CD14-positive monocyte (primary cell): ENCODE measurements at regions not wholly inside any gene's neighbourhood (a gene's known extent, or its start where the extent isn't known, plus 50 kb on each side); places are given as distances from the start of the nearest gene placed in this dataset.

ENCODE experiments used
- DNase-seq, 3 donors: peaks; one replicate each; pipeline ENCODE4 v3.0.0-alpha.2; 2011 to 2022
- H2AFZ ChIP-seq: 2 replicates; pipeline ENCODE4 v1.6.0; 2012; ENCODE audit warnings: mild to moderate bottlenecking, low read depth, low read length, inconsistent platforms; ENCODE audit not compliant: insufficient read depth, poor library complexity, severe bottlenecking
- H3K27ac ChIP-seq, 2 donors: 1 replicate in 1 of 2; 2 replicates in 1 of 2; pipeline ENCODE4 v1.5.1; 2012 to 2013; ENCODE audit warnings: low read length in 2 of 2, control low read depth in 1 of 2, inconsistent platforms in 1 of 2, low read depth in 1 of 2, mild to moderate bottlenecking in 1 of 2
- H3K27me3 ChIP-seq, 2 donors: one replicate each; pipeline versions ENCODE4 v1.6.0 to v1.6.1; 2011 to 2013; ENCODE audit warnings: low read length in 2 of 2; ENCODE audit not compliant: control insufficient read depth in 2 of 2, insufficient read depth in 2 of 2
- H3K36me3 ChIP-seq, 2 donors: replicated peaks in 1 of 2; 1 replicate in 1 of 2; 2 replicates in 1 of 2; pipeline versions ENCODE4 v1.5.1 to v1.6.1; 2012 to 2013; ENCODE audit warnings: low read length in 2 of 2, control low read depth in 1 of 2, inconsistent platforms in 1 of 2, mild to moderate bottlenecking in 1 of 2; ENCODE audit not compliant: insufficient read depth in 2 of 2, control insufficient read depth in 1 of 2
- H3K4me1 ChIP-seq, 2 donors: 1 replicate in 1 of 2; 2 replicates in 1 of 2; pipeline versions ENCODE4 v1.5.1 to v1.6.1; 2012 to 2013; ENCODE audit warnings: low read length in 2 of 2, control low read depth in 1 of 2, inconsistent platforms in 1 of 2, mild to moderate bottlenecking in 1 of 2, moderate library complexity in 1 of 2; ENCODE audit not compliant: insufficient read depth in 2 of 2, control insufficient read depth in 1 of 2
- H3K4me2 ChIP-seq: replicated peaks from 2 replicates; pipeline ENCODE3; 2012; ENCODE audit warnings: low read length, moderate library complexity, mild to moderate bottlenecking; ENCODE audit not compliant: poor library complexity, severe bottlenecking; ENCODE audit errors: extremely low read depth
- H3K4me3 ChIP-seq, 3 experiments: fragments of 200-600 bp in 1 of 3; sonication (generic) in 1 of 3; replicated peaks in 1 of 3; 1 replicate in 2 of 3; 2 replicates in 1 of 3; pipeline ENCODE4 v1.5.1; 2011 to 2013; ENCODE audit warnings: low read length in 3 of 3, mild to moderate bottlenecking in 3 of 3, control low read depth in 2 of 3, low read depth in 2 of 3, inconsistent platforms in 1 of 3, moderate library complexity in 1 of 3
- H3K79me2 ChIP-seq: 2 replicates; pipeline ENCODE4 v1.6.0; 2012; ENCODE audit warnings: mild to moderate bottlenecking, control low read depth, inconsistent platforms, low read length, moderate library complexity; ENCODE audit not compliant: insufficient read depth
- H3K9ac ChIP-seq: 2 replicates; pipeline ENCODE4 v1.6.0; 2017; ENCODE audit warnings: low read length, mild to moderate bottlenecking; ENCODE audit not compliant: insufficient read depth, poor library complexity, severe bottlenecking
- H3K9me3 ChIP-seq, 2 donors: replicated peaks in 1 of 2; 1 replicate in 1 of 2; 2 replicates in 1 of 2; pipeline versions ENCODE4 v1.5.1 to v1.6.1; 2012 to 2013; ENCODE audit warnings: low read length in 2 of 2, control low read depth in 1 of 2; ENCODE audit not compliant: control insufficient read depth in 1 of 2, insufficient read depth in 1 of 2
- H4K20me1 ChIP-seq: 2 replicates; pipeline ENCODE4 v1.6.0; 2012; ENCODE audit warnings: mild to moderate bottlenecking, low read length, control low read depth, moderate library complexity; ENCODE audit not compliant: insufficient read depth
- H3K27ac Mint-ChIP-seq, 7 donors: one replicate each; pipeline ENCODE4 v1.8.0; 2020; ENCODE audit warnings: mild to moderate bottlenecking in 7 of 7, mixed read lengths in 7 of 7, moderate library complexity in 6 of 7, inconsistent platforms in 2 of 7
- H3K27me3 Mint-ChIP-seq, 3 donors: one replicate each; pipeline ENCODE4 v1.8.0; 2021 to 2022; ENCODE audit warnings: low read depth in 3 of 3, mild to moderate bottlenecking in 3 of 3, mixed read lengths in 3 of 3, moderate library complexity in 3 of 3, inconsistent platforms in 1 of 3
- H3K36me3 Mint-ChIP-seq, 2 donors: one replicate each; pipeline ENCODE4 v1.8.0; 2020; ENCODE audit warnings: mixed read lengths in 2 of 2, inconsistent platforms in 1 of 2, mild to moderate bottlenecking in 1 of 2
- H3K4me1 Mint-ChIP-seq: one replicate; pipeline ENCODE4 v1.8.0; 2020; ENCODE audit warnings: mild to moderate bottlenecking, mixed read lengths
- H3K4me3 Mint-ChIP-seq, 2 donors: one replicate each; pipeline ENCODE4 v1.8.0; 2020; ENCODE audit warnings: mild to moderate bottlenecking in 2 of 2, mixed read lengths in 2 of 2, moderate library complexity in 1 of 2
- H3K9me3 Mint-ChIP-seq, 7 donors: one replicate each; pipeline ENCODE4 v1.8.0; 2020 to 2022; ENCODE audit warnings: mixed read lengths in 7 of 7, mild to moderate bottlenecking in 6 of 7, moderate library complexity in 6 of 7, inconsistent platforms in 2 of 7
- WGBS: methylation state at CpG from one replicate; pipeline ENCODE4 v1.1.5; 2013; ENCODE audit warnings: missing lambda C conversion rate; ENCODE audit not compliant: insufficient coverage; 5-methylcytosine and 5-hydroxymethylcytosine counted together
- intact Hi-C, 2 donors: fragments of 100-400 bp; cut with micrococcal nuclease; formaldehyde crosslinking; loops; one replicate each; pipeline versions ENCODE4 v1.15.0 to v1.15.1; 2023
- TF ChIP-seq, protein P1 (sequence below): fragments of 200-600 bp; IDR thresholded peaks from one replicate; pipeline ENCODE4 v1.8.0; 2022; ENCODE audit warnings: antibody characterized with exemption, mild to moderate bottlenecking

DNA sequence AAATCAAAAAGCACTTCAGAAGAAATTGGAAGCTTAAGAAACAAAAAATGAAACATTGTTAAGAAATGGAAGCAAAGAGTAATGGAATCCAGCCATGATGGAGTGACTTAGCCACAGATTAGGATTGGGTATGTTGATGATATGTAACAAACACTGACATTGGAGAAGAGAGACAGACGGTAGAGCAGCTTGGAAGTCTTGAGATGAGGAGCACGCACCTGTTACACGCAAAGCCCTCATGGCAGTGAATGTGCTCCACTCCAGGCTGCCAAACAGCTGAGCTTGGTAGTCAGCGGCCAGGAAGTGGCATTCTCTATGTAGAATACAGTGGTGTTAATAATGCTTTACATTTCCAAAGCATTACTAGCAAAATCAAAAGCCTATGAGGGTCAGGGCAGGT, 56.9 kb upstream of the GPRIN3 start:
- H2AFZ ChIP-seq, result no peak overlapping the region
- peaks cover 0 to 2% (median 0%) of the 10 kb centered on the region in 3 donors for H3K27me3 Mint-ChIP-seq
- no peak overlapping the region for H3K9ac ChIP-seq
- H3K27ac Mint-ChIP-seq, result no peak overlapping the region
- no peak overlapping the region for H3K4me3 ChIP-seq
- H3K36me3 ChIP-seq, result no peaks in the 10 kb centered on the region
- DNase-seq, result no peak
- H3K9me3 Mint-ChIP-seq, result peaks cover 0 to 7% (median 2%) of the 10 kb centered on the region in 7 donors
- no peak overlapping the region for H3K4me3 Mint-ChIP-seq
- intact Hi-C loops, result no loop called here
- H3K36me3 Mint-ChIP-seq, result no peaks in the 10 kb centered on the region
- no peak overlapping the region for H3K4me2 ChIP-seq
- H3K4me1 Mint-ChIP-seq, result peaks cover 11% of the 10 kb centered on the region
- H3K79me2 ChIP-seq, result no peaks in the 10 kb centered on the region
- H3K9me3 ChIP-seq, result peaks cover 0 to 3% of the 10 kb centered on the region in 2 donors
- no peaks in the 10 kb centered on the region for H3K27me3 ChIP-seq
- TF ChIP-seq, protein P1, sequence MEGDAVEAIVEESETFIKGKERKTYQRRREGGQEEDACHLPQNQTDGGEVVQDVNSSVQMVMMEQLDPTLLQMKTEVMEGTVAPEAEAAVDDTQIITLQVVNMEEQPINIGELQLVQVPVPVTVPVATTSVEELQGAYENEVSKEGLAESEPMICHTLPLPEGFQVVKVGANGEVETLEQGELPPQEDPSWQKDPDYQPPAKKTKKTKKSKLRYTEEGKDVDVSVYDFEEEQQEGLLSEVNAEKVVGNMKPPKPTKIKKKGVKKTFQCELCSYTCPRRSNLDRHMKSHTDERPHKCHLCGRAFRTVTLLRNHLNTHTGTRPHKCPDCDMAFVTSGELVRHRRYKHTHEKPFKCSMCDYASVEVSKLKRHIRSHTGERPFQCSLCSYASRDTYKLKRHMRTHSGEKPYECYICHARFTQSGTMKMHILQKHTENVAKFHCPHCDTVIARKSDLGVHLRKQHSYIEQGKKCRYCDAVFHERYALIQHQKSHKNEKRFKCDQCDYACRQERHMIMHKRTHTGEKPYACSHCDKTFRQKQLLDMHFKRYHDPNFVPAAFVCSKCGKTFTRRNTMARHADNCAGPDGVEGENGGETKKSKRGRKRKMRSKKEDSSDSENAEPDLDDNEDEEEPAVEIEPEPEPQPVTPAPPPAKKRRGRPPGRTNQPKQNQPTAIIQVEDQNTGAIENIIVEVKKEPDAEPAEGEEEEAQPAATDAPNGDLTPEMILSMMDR, result no peak
- WGBS, result 100% methylated on average over 3 of the region's 4 CpGs
- H4K20me1 ChIP-seq, result no peaks in the 10 kb centered on the region
- no peak overlapping the region for H3K27ac ChIP-seq
- peaks cover 10 to 15% of the 10 kb centered on the region in 2 donors for H3K4me1 ChIP-seq

DNA sequence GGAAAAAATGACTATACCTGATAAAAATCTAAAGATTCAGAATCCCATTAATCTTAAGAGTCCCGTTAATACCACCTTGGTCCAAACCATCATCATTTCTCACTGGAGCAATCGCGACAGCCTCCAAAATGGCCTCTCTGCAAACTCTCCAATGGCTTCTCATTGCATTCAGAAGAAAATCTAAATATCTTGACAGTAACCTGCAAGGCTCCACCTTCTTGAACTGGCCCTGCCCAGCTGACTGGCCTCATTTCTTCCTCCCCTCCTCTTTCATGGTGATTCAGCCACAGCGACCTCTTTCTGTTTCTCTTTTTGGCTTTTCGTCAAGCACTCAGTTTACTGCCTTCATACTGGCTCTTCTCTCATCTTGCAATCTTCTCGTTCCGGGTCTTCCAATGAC, 56.2 kb upstream of the GPRIN3 start:
- Histone ChIP-seq H3K9ac (no peak overlapping the region), H3K27ac (no peak overlapping the region), H3K4me1 (peaks cover 3 to 7% of the 10 kb centered on the region in 2 donors), H3K36me3 (no peaks in the 10 kb centered on the region), H3K4me2 (no peak overlapping the region), H3K9me3 (peaks cover 0 to 3% of the 10 kb centered on the region in 2 donors), H2AFZ (no peak overlapping the region), H4K20me1 (no peaks in the 10 kb centered on the region), H3K27me3 (no peaks in the 10 kb centered on the region), H3K4me3 (no peak overlapping the region), H3K79me2 (no peaks in the 10 kb centered on the region)
- peaks cover 0 to 7% (median 2%) of the 10 kb centered on the region in 7 donors for H3K9me3 Mint-ChIP-seq
- no peak overlapping the region for H3K27ac Mint-ChIP-seq
- H3K36me3 Mint-ChIP-seq, result no peaks in the 10 kb centered on the region
- intact Hi-C loops, result no loop called here
- TF ChIP-seq, protein P1, result no peak
- no peak for DNase-seq
- H3K4me3 Mint-ChIP-seq, result no peak overlapping the region
- peaks cover 0 to 2% (median 0%) of the 10 kb centered on the region in 3 donors for H3K27me3 Mint-ChIP-seq
- H3K4me1 Mint-ChIP-seq, result peaks cover 3% of the 10 kb centered on the region
- 97% methylated on average over 4 of the region's 7 CpGs for WGBS
